HG03039 (cell line): ENCODE measurements at regions not wholly inside any gene's neighbourhood (a gene's known extent, or its start where the extent isn't known, plus 50 kb on each side); places are given as distances from the start of the nearest gene placed in this dataset.
"Not testable (repeated sequence)": the region's sequence is repeated elsewhere in the genome, so short reads cannot be mapped to it uniquely, and the experiment has no call there.

Source experiments
- ATAC-seq: cut with Tn5 transposase; IDR thresholded peaks from one replicate; pipeline ENCODE4 v1.9.1; 2021; ENCODE audit warnings: mild to moderate bottlenecking, moderate library complexity; ENCODE audit not compliant: unreplicated experiment

DNA sequence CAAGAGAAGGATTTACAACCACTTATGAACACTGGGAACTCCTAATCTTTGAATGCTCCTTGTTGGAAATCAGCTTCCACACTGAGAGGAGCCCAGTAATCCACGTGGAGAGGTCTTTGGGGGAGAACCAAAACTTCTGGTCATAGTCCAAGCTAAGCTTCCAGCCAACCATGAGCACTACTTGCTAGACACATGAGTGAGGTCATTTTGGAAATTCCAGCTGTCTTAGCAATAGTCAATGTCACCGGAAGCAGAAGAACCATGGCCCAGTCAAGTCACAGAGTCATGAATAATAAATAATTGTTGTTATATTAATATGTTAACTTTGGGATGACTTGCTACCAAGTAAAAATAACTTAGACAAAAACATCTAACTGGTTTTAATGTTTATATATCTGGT, 324.9 kb upstream of the SGCG start:
- ATAC-seq, result no peak

DNA sequence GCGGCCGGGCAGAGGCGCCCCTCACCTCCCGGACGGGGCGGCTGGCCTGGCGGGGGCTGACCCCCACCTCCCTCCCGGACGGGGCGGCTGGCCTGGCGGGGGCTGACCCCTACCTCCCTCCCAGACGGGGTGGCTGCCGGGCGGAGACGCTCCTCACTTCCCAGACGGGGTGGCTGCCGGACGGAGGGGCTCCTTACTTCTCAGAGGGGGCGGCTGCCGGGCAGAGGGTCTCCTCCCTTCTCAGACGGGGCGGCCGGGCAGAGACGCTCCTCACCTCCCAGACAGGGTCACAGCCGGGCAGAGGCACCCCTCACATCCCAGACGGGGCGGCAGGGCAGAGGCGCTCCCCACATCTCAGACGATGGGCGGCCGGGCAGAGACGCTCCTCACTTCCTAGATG, 321.8 kb upstream of the SGCG start:
- not testable (repeated sequence) for ATAC-seq

DNA sequence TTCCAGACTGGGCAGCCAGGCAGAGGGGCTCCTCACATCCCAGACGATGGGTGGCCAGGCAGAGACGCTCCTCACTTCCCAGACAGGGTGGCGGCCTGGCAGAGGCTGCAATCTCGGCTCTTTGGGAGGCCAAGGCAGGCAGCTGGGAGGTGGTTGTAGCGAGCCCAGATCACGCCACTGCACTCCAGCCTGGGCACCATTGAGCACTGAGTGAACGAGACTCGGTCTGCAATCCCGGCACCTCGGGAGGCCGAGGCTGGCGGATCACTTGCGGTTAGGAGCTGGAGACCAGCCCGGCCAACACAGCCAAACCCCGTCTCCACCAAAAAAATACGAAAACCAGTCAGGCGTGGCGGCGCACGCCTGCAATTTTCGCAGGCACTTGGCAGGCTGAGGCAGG, 321.4 kb upstream of the SGCG start:
- not testable (repeated sequence) for ATAC-seq

DNA sequence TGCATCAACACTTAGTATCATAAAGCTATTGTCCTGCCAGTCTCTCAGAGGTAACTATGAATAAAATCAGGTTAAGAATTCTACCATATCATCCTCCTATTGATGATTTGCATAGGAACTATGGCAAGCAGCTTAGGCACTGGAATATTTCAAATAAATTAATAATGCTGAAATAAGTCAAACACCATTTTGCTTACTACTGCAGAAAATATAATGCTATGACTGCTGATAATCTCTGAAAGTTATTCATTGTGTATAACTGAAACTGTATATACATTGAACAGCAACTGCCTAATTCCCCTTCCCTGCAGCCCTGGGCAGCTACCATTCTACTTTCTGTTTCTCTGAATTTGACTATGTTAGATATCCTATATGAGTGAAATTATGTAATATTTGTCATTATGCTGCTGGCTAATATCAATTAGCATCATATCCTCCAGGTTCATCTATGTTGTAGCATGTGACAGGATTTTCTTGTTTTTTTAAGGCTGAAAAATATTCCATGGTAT, 318.8 kb upstream of the SGCG start:
- no peak for ATAC-seq

DNA sequence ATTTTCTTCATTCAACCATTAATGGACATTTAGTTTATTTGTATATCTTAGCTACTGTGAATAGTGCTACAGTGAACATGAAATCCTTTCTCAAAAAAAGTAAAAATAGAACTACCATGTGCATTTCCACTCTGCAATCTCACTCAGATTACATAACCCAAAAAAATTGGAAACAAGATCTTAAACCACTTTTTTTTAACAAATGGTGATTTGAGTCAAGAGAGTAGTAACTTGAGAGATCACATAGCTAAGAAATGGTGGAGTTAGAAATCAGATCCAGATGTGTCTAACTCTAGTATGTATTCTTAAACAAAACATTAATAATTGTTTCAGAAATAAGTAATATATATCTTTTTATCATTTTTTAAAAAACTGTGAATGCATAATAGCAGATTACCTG, 318.3 kb upstream of the SGCG start:
- ATAC-seq, result no peak

DNA sequence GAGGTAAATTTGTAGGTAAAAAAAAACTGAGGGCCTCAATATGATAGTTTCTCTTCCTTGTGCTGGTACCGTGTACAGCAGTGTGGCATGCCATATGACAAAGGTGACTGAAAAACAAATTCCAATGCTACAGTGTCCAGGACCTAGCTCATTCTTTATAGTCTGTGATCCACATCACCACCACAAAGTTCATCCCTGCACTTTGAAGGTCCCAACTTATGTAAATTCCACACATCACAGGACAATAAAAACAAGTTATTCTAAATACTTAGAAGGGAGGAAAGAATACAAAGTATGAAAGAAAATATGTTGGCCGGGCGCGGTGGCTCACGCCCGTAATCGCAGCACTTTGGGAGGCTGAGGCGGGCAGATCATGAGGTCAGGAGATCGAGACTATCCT, 314.6 kb upstream of the SGCG start:
- ATAC-seq, result no peak

DNA sequence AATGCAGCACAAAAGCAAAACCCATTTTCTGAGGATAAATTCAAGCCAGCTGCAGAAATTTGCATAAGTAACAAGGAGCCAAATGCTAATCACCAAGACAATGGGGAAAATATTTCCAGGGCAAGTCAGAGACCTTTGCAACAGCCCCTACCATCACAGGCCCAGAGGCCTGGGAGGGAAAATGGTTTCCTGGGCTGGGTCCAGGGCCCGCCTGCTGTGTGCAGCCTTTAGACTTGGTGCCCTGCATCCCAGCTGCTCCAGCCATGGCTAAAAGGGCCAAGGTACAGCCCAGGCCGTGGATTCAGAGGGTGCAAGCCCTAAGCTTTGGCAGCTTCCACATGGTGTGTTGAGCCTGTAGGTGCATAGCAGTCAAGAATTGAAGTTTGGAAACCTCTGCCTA, 309.5 kb upstream of the SGCG start:
- ATAC-seq, result no peak

DNA sequence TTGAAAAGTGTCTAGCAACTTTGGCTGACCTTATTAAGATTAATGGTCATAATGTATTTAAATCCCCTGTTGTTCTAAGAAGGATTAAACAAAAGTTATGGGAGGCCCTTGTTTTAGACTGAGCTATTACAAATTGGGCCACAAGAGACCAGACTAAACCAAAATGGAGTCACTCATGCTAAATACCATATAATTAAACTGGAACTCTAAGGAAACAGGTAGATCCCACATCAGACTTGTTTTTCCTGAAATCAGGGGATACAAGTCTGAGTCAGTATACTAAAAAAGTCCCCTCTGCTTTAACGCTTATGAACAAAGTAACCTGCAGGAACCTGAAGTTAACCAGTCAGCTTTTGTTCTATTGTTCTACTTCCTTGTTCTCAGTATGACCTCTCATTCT, 305.9 kb upstream of the SGCG start:
- no peak for ATAC-seq

DNA sequence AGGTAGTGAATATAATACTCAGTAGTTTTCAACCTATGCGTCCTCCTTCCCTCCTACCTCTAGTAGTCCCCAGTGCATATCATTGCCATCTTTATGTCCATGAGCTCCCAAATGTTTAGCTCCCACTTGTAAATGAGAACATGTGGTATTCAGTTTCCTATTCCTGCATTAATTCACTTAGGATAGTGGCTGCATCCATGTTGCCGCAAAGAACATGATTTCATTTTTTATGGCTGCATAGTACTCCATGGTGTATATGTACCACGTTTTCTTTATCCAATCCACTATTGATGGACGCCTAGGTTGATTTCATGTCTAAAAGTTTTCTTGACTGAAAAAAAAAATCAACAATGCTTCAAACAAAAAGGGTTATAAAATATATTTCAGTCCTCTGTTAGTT, 303.4 kb upstream of the SGCG start:
- ATAC-seq, result no peak

DNA sequence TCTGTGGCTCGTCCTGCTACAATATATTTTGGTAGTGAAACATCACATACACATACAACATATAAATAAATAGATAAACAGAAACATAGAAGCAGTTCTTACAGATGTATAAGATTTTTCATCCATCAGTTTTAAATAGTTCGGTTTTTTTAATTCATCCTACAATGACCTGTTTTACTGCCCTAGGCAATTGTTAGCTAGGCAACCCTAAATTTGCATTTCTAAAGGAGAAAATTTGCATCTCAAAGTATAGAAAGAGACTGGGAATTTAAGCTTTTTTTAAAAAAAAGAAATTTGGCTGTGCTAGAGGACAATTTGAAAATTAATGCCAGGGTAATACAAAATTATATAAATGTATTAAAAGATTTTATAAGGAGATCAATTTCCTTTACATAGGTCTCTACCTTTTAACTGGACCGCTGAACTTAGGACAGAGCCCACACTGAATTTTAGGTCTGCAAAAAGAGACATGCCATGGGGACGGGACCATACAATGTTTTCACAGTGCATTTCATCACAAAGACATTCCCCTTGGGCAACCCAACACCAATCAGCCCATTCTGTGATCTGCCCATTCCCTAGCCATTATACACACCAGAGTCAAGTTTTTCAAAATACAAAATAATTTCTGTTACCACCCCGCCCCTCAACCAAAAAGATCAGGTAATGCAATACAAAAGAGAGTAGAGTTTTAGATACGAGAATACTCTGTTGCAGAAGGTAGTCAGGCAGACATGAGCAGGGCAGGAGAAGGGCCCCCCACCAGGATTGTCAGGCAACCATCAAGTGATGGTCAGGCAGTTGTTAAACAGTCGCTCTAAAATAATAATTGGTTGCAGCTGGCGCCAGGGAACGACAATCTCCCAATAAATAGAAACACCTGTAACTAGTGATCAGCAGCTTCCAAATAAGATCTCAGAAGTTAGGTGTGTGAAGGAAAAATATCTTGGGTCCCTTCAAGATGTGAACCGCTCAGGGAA, 299.7 kb upstream of the SGCG start:
- ATAC-seq, result no peak

DNA sequence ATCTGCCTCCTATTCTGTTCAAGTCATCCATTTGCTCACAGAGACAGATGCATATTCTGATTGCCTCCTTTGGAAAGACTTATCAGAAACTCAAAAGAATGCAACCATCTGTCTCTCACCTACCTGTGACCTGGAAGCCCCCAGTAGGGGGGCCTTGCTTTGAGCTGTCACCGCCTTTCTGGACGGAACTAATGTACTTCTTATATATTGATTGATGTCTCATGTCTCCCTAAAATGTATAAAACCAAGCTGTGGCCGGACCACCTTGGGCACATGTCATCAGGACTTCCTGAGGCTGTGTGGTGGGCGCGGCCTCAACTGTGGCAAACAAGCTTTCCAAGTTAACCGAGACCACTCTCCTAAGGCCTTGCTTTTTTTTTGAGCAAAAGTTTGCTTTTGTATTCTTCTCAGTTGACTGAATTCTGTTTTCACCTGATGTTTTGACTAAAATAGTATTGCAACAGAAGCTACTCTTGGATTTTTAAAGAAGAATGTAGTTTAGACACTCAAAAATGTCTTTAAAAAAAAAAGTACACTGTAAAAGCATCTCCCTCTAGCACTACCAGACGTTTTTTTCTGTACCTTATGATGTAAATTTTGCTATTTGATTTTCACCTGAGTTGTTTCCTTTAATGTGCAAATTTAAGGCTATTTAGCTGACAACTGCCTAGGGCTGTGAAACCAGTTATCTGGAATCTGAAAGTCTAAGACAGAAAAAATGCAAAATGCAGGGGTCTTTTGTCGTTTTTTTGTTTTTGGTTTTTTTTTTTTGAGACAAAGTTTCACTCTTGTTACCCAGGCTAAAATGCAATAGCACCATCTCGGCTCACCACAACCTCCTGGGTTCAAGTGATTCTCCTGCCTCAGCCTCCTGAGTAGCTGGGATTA, 298.8 kb upstream of the SGCG start:
- ATAC-seq, result not testable (repeated sequence)

DNA sequence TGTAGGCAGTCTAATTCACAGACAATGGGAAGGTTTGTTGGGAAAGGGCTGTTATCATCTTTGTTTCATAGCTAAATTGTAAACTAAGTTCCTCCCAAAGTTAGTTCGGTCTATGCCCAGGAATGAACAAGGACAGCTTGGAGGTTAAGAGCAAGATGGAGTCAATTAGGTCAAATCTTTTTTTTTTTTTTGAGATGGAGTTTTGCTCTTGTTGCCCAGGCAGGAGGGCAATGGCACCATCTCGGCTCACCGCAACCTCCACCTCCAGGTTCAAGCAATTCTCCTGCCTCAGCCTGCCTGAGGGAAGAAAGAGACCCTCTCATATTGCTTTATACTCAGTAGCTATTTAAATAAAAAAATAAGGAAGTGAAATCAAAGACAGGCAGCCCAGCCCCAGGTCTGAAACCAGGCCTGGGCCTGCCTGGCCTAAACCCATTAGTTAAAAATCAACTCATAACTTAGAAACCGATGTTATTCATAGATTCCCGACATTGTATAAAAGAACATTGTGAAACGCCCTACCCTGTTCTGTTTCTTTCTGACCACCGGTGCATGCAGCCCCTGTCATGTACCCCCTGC, 297.4 kb upstream of the SGCG start:
- ATAC-seq, result no peak

DNA sequence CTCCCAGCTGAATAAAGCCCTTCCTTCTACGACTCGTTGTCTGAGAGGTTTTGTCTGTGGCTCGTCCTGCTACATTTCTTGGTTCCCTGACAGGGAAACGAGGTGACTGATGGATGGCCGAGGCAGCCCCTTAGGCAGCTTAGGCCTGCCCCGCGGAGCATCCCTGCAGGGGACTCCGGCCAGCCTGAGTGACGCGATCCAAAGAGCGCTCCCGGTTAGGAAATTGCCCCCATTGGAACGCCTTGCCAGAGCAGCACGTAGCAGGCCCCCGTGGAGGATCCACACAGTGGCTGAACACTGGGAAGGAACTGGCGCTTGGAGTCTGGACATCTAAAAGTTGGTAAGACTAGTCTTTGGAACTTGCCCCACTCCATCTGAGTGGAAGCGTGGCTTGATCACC, 296.8 kb upstream of the SGCG start:
- ATAC-seq, result no peak

DNA sequence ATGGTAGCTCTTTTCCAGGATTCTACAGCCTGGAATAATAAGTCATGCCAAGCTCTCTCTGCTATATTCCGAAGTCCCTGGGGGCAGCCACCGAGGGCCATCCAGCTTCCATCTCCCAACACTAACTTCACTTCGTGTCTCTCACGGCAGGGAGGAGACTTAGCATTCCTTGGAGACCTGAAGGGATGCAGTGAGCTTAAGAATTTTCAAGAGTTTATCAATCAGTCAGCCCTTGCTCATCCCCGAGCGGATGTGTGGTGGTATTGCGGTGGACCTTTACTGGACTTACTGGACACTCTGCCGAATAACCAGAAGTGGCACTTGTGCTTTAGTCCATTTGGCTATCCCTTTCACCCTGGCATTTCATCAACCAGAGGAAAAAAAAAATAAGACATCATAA, 294.7 kb upstream of the SGCG start:
- ATAC-seq, result not testable (repeated sequence)

DNA sequence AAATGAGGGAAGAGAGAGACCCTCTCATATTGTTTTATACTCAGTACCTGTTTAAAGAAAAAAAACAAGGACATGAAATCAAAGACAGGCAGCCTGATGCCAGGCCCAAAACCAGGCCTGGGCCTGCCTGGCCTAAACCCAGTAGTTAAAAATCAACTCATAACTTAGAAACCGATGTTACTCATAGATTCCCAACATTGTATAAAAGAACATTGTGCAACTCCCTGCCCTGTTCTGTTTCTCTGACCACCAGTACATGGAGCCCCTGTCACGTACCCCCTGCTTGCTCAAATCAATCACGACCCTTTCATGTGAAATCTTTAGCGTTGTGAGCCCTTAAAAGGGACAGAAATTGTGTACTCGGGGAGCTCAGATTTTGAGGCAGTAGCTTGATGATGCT, 291.4 kb upstream of the SGCG start:
- ATAC-seq, result not testable (repeated sequence)

DNA sequence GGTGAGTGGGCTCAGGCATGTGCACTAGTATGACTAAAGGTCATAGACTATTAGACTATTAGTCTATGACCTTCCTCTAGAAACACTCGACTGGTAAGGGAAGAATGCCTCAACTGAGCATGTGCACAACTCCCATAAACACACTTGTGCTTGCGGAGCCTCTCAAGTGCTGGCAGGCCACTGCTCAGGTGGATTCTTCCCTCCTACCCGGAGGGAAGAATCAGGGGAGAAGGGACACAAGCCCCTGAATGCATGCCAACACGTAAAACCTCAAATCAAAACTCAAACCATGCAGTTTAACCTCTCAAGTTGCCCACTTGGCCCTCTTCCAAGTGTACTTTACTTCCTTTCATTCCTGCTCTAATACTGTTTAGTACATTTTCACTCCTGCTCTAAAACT, 287.6 kb upstream of the SGCG start:
- no peak for ATAC-seq

DNA sequence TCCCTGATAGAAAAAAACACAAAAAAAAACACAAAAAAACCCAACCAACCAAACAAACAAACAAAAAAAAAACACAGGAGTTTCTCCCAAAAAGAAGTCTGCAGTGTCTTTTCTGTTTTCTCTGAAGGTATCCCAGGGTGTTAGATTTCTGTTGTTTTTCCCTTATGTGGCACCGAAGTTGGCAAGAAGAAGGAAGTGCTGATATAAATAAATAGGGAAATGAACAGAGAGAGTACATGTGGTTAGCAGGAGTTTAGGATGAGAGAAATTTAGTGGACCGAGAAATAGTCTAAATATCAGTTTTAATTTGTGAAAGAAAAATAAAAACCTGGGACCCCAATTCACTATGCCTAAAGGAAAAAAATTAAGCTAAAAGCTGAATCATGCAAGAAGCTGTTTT, 287.0 kb upstream of the SGCG start:
- ATAC-seq, result no peak

DNA sequence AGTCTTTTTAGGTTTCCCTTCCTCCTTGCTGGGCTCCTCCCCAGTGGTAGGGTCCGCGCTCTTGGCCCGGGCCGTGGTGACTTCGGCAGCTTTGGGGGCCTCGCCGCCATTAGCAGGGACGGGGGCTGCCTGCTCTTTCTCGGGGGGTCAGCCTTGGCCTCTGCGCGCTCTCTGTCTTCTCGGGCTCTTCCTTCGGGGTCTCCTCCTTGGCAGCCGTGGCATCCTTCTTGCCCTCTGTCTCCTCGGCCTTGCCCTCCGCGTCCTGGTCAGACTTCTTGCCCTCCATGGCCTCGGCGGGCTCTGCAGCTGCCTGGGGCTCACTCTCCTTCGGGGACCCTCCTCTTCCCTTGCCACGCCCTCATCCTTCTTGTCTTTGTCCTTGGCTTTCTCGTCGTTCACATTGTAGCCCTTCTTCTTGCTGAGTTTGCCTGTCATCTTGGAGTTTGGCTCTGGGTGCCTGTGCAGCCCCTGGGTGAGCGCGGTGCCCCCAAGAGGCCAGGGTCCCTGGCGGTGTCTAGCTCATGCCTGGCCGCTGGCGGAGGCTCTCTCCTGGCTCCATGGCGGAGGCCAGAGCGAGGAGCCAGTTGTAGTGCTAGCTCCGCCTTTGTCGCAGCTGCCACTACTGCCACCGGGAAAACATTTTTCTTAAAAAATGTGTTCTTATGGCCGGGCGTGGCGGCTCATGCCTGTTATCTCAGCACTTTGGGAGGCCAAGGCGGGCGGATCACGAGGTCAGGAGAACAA, 283.0 kb upstream of the SGCG start:
- ATAC-seq, result no peak

DNA sequence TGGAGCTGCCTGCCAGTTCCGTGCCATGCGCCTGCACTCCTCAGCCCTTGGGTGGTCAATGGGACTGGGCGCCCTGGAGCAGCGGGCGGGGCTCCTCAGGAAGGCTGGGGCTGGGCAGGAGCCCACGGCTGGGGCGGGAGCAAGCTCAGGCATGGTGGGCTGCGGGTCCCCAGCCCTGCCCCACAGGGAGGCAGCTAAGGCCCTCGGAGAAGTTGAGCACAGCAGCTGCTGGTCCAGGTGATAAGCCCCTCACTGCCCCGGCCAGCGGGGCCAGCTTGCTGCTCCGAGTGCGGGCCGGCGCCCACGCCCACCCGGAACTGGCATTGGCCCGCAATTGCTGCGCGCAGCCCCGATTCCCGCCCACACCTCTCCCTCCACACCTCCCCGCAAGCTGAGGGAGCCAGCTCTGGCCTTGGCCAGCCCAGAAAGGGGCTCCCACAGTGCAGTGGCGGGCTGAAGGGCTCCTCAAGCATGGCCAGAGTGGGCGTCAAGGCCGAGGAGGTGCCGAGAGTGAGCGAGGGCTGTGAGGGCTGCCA, 280.3 kb upstream of the SGCG start:
- ATAC-seq, result not testable (repeated sequence)

DNA sequence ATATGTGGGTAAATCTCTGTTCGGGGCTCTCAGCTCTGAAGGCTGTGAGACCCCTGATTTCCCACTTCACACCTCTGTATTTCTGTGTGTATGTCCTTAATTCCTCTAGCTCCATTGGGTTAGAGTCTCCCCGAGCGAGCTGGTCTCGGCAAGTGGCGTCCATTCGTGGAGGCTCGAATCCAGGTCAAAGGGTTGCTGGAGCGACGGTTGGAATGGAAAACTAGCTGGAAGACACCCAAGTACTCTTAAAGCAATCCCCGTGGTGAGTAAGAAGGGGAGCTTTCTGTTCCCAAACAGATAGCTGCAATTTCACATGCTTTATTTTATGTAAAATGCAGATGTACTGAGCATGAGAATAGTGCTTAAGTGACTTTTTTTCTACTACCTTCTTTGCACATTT, 277.5 kb upstream of the SGCG start:
- ATAC-seq, result no peak
